HCT116 (cell line): ENCODE measurements at regions not wholly inside any gene's neighbourhood (a gene's known extent, or its start where the extent isn't known, plus 50 kb on each side); places are given as distances from the start of the nearest gene placed in this dataset.

Experiments used
- ATAC-seq: fragments of 200-7000 bp; cut with Tn5 transposase; 2 replicates; pipeline ENCODE4 v1.9.1; 2020; ENCODE audit warnings: mild to moderate bottlenecking, moderate library complexity
- BruUV-seq: library from RNA; stranded (reverse); fragments of 400-500 nt; replicated peaks from 2 replicates; lab custom pipeline; 2021; lab: Mats Ljungman, UMichigan
- CTCF ChIA-PET: fragments of 300-600 bp; sonication (Branson Sonifier 250); formaldehyde crosslinking; loops from one replicate; lab custom pipeline; 2021; ENCODE audit warnings: antibody characterized with exemption; lab: Charles Lee
- POLR2A ChIA-PET: fragments of 300-600, 350-600 bp; sonication (Branson Sonifier 250); formaldehyde crosslinking; loops from one replicate; lab custom pipeline; 2021; ENCODE audit warnings: antibody characterized with exemption; lab: Charles Lee
- RAD21 ChIA-PET, 2 experiments: fragments of 300-600 bp; sonication (Branson Sonifier 250); formaldehyde crosslinking; loops; one replicate each; lab custom pipeline; 2023; ENCODE audit warnings: low total read pairs in 2 of 2; ENCODE audit not compliant: uncharacterized antibody in 2 of 2, unreplicated experiment in 2 of 2, low non-redundant PET in 1 of 2; lab: Charles Lee
- DNase-seq: peaks from one replicate; pipeline ENCODE4 v3.0.0-alpha.2; 2010; ENCODE audit warnings: low read depth, low spot score
- H2AFZ ChIP-seq: fragments of 200-600 bp; shearing (Covaris generic), sonication (generic); 2 replicates; pipeline ENCODE4 v1.6.1; 2017; ENCODE audit warnings: low read depth, mixed run types, mixed read lengths, antibody characterized with exemption, low read length; ENCODE audit not compliant: poor library complexity, severe bottlenecking
- H3K27ac ChIP-seq: 2 replicates; pipeline ENCODE4 v1.5.1; 2012; ENCODE audit warnings: low read depth, low read length
- H3K27me3 ChIP-seq: fragments of 200-600 bp; sonication (generic); 2 replicates; pipeline ENCODE4 v1.6.1; 2016; ENCODE audit warnings: mixed run types, low read length, mixed read lengths; ENCODE audit not compliant: insufficient read depth
- H3K36me3 ChIP-seq, 2 experiments: fragments of 200-500 bp in 1 of 2; fragments of 200-600 bp in 1 of 2; sonication (Bioruptor generic) in 1 of 2; sonication (generic) in 1 of 2; 2 replicates each; pipeline versions ENCODE4 v1.5.1 to v1.6.1; 2014 to 2016; ENCODE audit warnings: low read length in 2 of 2, inconsistent platforms in 1 of 2, mixed read lengths in 1 of 2, mixed run types in 1 of 2; ENCODE audit not compliant: insufficient read depth in 2 of 2, control insufficient read depth in 1 of 2
- H3K4me1 ChIP-seq, 2 experiments: fragments of 200-600 bp in 1 of 2; sonication (generic) in 1 of 2; 2 replicates each; pipeline versions ENCODE4 v1.5.1 to v1.6.1; 2012 to 2017; ENCODE audit warnings: low read length in 2 of 2, inconsistent platforms in 1 of 2, mild to moderate bottlenecking in 1 of 2, mixed read lengths in 1 of 2, mixed run types in 1 of 2, moderate library complexity in 1 of 2; ENCODE audit not compliant: insufficient read depth in 2 of 2, control insufficient read depth in 1 of 2
- H3K4me2 ChIP-seq: fragments of 200-600 bp; sonication (generic); 2 replicates; pipeline ENCODE4 v1.6.1; 2017; ENCODE audit warnings: mixed run types, low read length, mixed read lengths
- H3K4me3 ChIP-seq, 2 experiments: fragments of 200-600 bp in 1 of 2; sonication (generic) in 1 of 2; replicated peaks in 1 of 2; 2 replicates each; pipeline ENCODE4 v1.5.1; 2011 to 2016; ENCODE audit warnings: low read length in 2 of 2, control low read depth in 1 of 2, low read depth in 1 of 2, mild to moderate bottlenecking in 1 of 2, mixed read lengths in 1 of 2, mixed run types in 1 of 2
- H3K79me2 ChIP-seq: fragments of 200-600 bp; sonication (generic); 2 replicates; pipeline ENCODE4 v1.6.1; 2017; ENCODE audit warnings: mild to moderate bottlenecking, mixed run types, low read length, moderate library complexity, mixed read lengths; ENCODE audit not compliant: insufficient read depth
- H3K9ac ChIP-seq: fragments of 200-600 bp; sonication (generic); 2 replicates; pipeline ENCODE4 v1.6.1; 2016; ENCODE audit warnings: low read length, mixed read lengths
- H3K9me2 ChIP-seq: fragments of 200-600 bp; sonication (generic), shearing (Covaris generic); 2 replicates; pipeline ENCODE4 v1.6.1; 2017; ENCODE audit warnings: mixed run types, mild to moderate bottlenecking, moderate library complexity; ENCODE audit not compliant: insufficient read depth
- H3K9me3 ChIP-seq, 2 experiments: fragments of 200-500 bp in 1 of 2; fragments of 200-600 bp in 1 of 2; sonication (Bioruptor generic) in 1 of 2; sonication (generic) in 1 of 2; 2 replicates each; pipeline ENCODE4 v1.6.1; 2014 to 2017; ENCODE audit warnings: low read length in 2 of 2, mixed read lengths in 2 of 2, inconsistent platforms in 1 of 2, low read depth in 1 of 2, mild to moderate bottlenecking in 1 of 2, mixed run types in 1 of 2, moderate library complexity in 1 of 2; ENCODE audit not compliant: control insufficient read depth in 1 of 2, insufficient read depth in 1 of 2
- H4K20me1 ChIP-seq: fragments of 200-600 bp; sonication (generic), shearing (Covaris generic); 2 replicates; pipeline ENCODE4 v1.6.1; 2017; ENCODE audit warnings: mixed run types, mild to moderate bottlenecking, moderate library complexity; ENCODE audit not compliant: insufficient read depth
- CBX3 ChIP-seq: IDR thresholded peaks from 2 replicates; pipeline ENCODE4 v1.6.1; 2012; ENCODE audit warnings: low read depth
- CEBPB ChIP-seq: IDR thresholded peaks from 2 replicates; pipeline ENCODE4 v1.6.1; 2012; ENCODE audit warnings: low read depth
- EGR1 ChIP-seq: IDR thresholded peaks from 2 replicates; pipeline ENCODE4 v1.6.1; 2012; ENCODE audit warnings: low read depth
- ELF1 ChIP-seq: IDR thresholded peaks from 2 replicates; pipeline ENCODE4 v1.6.1; 2012; ENCODE audit warnings: low read depth, borderline replicate concordance
- EZH2 ChIP-seq: fragments of 200-600 bp; sonication (generic); IDR thresholded peaks from 2 replicates; pipeline ENCODE4 v1.6.1; 2017; ENCODE audit warnings: antibody characterized with exemption, mixed run types
- FOSL1 ChIP-seq: IDR thresholded peaks from 2 replicates; pipeline ENCODE4 v1.6.1; 2012; ENCODE audit warnings: low read depth
- JUND ChIP-seq: IDR thresholded peaks from 2 replicates; pipeline ENCODE4 v1.6.1; 2012
- MAX ChIP-seq: IDR thresholded peaks from 2 replicates; pipeline ENCODE4 v1.6.1; 2012
- POLR2AphosphoS5 ChIP-seq: IDR thresholded peaks from 2 replicates; pipeline ENCODE4 v1.6.1; 2011; ENCODE audit warnings: mild to moderate bottlenecking, low read depth, low read length, moderate library complexity
- RAD21 ChIP-seq: IDR thresholded peaks from 2 replicates; pipeline ENCODE4 v1.6.1; 2012; ENCODE audit warnings: low read depth, mild to moderate bottlenecking
- REST ChIP-seq: IDR thresholded peaks from 2 replicates; pipeline ENCODE4 v1.6.1; 2012; ENCODE audit warnings: low read depth
- SP1 ChIP-seq: IDR thresholded peaks from 2 replicates; pipeline ENCODE4 v1.6.1; 2012; ENCODE audit warnings: low read depth
- SRF ChIP-seq: IDR thresholded peaks from 2 replicates; pipeline ENCODE4 v1.6.1; 2012; ENCODE audit warnings: low read depth
- TCF7L2 ChIP-seq: IDR thresholded peaks from 2 replicates; pipeline ENCODE4 v1.7.0; 2011; ENCODE audit warnings: borderline replicate concordance, inconsistent platforms; ENCODE audit not compliant: insufficient read depth, insufficient read length; ENCODE audit errors: extremely low read depth
- ZBTB33 ChIP-seq: IDR thresholded peaks from 2 replicates; pipeline ENCODE4 v1.6.1; 2011; ENCODE audit warnings: mild to moderate bottlenecking, low read length, moderate library complexity; ENCODE audit not compliant: insufficient replicate concordance; ENCODE audit errors: extremely low read depth
- ZNF274 ChIP-seq: fragments of 200-500 bp; sonication (Bioruptor generic); IDR thresholded peaks from 2 replicates; pipeline ENCODE4 v1.6.1; 2014; ENCODE audit warnings: mild to moderate bottlenecking, low read depth, low read length, inconsistent platforms
- intact Hi-C: fragments of 100-400 bp; cut with micrococcal nuclease; formaldehyde crosslinking; loops from 2 replicates; pipeline ENCODE4 v1.10.0; 2022

GRCh38 chrX:22526339-22526738 lies 253.6 kb downstream of the CBLL2 start:
- Histone ChIP-seq H4K20me1 (no peaks in the 10 kb centered on the region), H2AFZ (no peak overlapping the region), H3K4me3 (no peak overlapping the region), H3K27me3 (no peaks in the 10 kb centered on the region), H3K79me2 (no peaks in the 10 kb centered on the region), H3K4me1 (no peaks in the 10 kb centered on the region; a peak in 1 of 4 replicates), H3K27ac (no peak overlapping the region), H3K9ac (no peak overlapping the region), H3K36me3 (no peaks in the 10 kb centered on the region), H3K4me2 (no peak overlapping the region), H3K9me3 (no peaks in the 10 kb centered on the region), H3K9me2 (no peaks in the 10 kb centered on the region)
- CTCF ChIA-PET: no interaction called here
- POLR2A ChIA-PET: no interaction called here
- BruUV-seq: no TSS peak
- RAD21 ChIA-PET: no interaction called here
- intact Hi-C loops: no loop called here
- ATAC-seq: no peak
- peak; percentile 51 for DNase-seq
- TF ChIP-seq SP1: peak; percentile 56
- TF ChIP-seq RAD21: no peak
- no peak for TF ChIP-seq ELF1
- TF ChIP-seq CEBPB: peak; percentile 51; the same call in 1 of the 2 replicates
- TF ChIP-seq TCF7L2: no peak
- no peak for TF ChIP-seq EGR1
- 0 out of 2 replicates have a peak, but pooled peaks have one; percentile 32 for TF ChIP-seq FOSL1
- TF ChIP-seq CBX3: 0 out of 2 replicates have a peak, but pooled peaks have one; percentile 13
- TF ChIP-seq JUND: peak; percentile 28; the same call in 1 of the 2 replicates
- no peak for TF ChIP-seq EZH2
- TF ChIP-seq MAX: no peak
- TF ChIP-seq POLR2AphosphoS5: no peak
- TF ChIP-seq ZNF274: no peak

- Histone ChIP-seq H4K20me1 (no peaks in the 10 kb centered on the region), H3K27ac (no peak overlapping the region), H3K36me3 (no peaks in the 10 kb centered on the region), H3K27me3 (no peaks in the 10 kb centered on the region), H3K9me3 (no peaks in the 10 kb centered on the region), H2AFZ (no peak overlapping the region), H3K4me1 (no peaks in the 10 kb centered on the region; a peak in 1 of 4 replicates), H3K4me3 (no peak overlapping the region), H3K79me2 (no peaks in the 10 kb centered on the region), H3K4me2 (no peak overlapping the region), H3K9me2 (no peaks in the 10 kb centered on the region), H3K9ac (no peak overlapping the region)
- intact Hi-C loops: no loop called here
- RAD21 ChIA-PET: no interaction called here
- BruUV-seq: no TSS peak
- DNase-seq: no peak
- POLR2A ChIA-PET: no interaction called here
- ATAC-seq: no peak
- CTCF ChIA-PET: no interaction called here
- TF ChIP-seq JUND (no peak), SRF (no peak), ZBTB33 (no peak), REST (no peak)
Measured at GRCh38 chrX:22527302-22527701, 254.6 kb downstream of the CBLL2 start.
